Left colon (tissue), 2 donors: ENCODE measurements at regions not wholly inside any gene's neighbourhood (a gene's known extent, or its start where the extent isn't known, plus 50 kb on each side); places are given as distances from the start of the nearest gene placed in this dataset.

Source experiments
- ATAC-seq: fragments of 200-7000 bp; cut with Tn5 transposase; one replicate; pipeline ENCODE4 v1.9.1; 2020; ENCODE audit warnings: mild to moderate bottlenecking, moderate library complexity
- DNase-seq, 2 donors: peaks; one replicate each; pipeline ENCODE4 v3.0.0-alpha.2; 2020
- intact Hi-C, 2 donors: fragments of 100-400 bp; cut with DNase I in 1 of 2; cut with micrococcal nuclease in 1 of 2; formaldehyde crosslinking; loops; one replicate each; pipeline versions ENCODE4 v1.11.2 to v1.14.0; 2022; cut with DNase I, micrococcal nuclease
- donor health status: DM: no; HTN: no; CAD: no.
- donor health status: DM: yes; HTN: yes; CAD: no.

DNA sequence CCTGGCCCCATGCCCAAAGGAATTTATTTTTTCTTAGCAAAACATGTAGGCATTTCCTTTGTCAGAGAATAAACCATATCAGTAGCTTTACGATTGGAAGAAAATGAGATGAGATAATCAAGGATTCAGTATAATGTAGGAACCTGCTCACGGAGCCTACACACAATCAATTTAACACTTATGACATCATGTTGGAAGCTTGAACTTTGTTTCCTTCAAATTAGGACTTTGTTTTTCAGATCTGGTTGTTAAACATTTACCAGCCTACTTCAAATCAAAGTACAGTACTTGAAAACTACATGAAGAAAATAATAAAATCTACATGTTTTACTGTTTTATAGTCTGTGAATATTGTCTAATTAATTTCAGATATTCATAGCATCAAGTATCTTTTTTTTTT is 639.0 kb upstream of the ATXN8OS start:
- ATAC-seq (no peak), DNase-seq (no peak)
- intact Hi-C loops = no loop called here

DNA sequence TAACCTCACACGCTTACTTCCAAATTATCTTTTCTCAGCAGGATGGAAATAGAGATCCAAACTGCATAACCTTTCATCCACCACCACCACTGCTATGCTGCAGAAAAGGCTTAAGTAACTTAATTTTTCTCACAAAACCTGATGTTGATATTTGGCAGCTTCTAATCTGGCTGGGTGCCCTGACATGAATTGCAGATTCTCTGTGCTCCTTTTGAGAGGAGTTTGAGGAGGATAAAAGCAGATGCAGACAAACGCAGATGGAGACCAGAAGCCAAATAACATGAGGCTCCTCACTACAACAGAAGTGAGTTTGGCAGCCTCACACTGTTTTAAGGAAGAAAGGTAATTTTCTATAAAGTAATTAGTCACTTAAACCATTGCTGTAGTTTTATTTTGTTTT is 646.2 kb upstream of the ATXN8OS start:
- ATAC-seq = no peak
- intact Hi-C loops = no loop called here
- DNase-seq = no peak

DNA sequence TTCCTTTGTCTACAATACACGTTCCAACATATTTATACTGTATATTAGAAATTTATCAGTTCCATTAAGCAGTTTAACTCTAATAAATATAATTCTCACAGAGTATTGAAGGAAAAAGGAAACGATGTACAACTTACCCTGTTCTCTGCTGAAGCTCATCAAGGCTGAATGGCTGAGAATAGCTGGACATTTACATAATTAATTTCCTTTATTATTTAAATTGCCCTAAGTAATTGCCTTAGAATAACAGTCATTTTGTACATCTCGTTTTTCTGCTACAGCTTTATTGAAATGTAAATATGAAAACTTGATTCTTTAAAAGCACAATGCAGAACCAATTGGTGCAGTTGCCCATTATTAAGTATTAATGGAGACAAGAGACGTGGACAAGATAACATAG is 648.3 kb upstream of the ATXN8OS start:
- DNase-seq = no peak
- intact Hi-C loops = no loop called here
- no peak for ATAC-seq

DNA sequence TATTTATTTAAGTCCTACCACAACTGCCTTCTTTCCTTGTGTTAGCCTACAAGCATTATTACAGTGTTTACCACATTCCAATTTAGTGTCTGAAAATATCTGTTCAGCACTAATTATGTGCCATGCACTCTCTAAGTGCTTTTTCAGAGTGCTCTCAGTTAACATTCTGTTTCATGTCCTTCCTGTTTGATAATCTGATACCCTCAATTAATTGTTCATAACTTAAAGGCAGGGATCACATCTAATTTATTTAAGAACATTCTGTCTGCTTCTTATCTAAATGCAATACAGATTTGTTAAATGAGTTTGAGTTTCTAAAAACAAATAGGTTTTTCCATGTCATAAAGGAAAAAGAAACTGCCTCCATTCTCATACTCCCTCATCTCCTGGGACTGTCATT is 649.6 kb upstream of the ATXN8OS start:
- DNase-seq (no peak), ATAC-seq (no peak)
- intact Hi-C loops = no loop called here

- intact Hi-C loops = no loop called here
- ATAC-seq (no peak), DNase-seq (no peak)
Observed at GRCh38 chr13:69450245-69450644, 657.4 kb upstream of the ATXN8OS start.

DNA sequence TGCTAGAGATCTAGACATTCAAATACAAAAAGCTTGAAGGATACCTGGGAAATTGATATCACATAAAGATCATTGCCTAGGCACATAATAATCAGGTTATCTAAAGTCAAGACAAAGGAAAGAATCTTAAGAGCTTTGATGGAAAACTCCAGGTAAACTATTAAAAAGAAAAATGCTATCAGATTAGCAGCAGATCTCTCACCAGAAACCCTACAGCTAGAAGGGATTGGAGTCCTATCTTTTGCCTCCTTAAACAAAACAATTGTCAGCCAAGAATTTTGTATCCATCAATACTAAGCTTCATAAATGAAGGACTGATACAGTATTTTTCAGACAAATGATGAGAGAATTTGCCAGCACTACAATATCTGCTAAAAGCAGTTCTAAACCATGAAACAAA is 682.4 kb upstream of the ATXN8OS start:
- intact Hi-C loops = no loop called here
- no peak for ATAC-seq
- DNase-seq = no peak

- ATAC-seq (no peak), DNase-seq (no peak)
- intact Hi-C loops = no loop called here
Observed at GRCh38 chr13:69423844-69424243, 683.8 kb upstream of the ATXN8OS start.

DNA sequence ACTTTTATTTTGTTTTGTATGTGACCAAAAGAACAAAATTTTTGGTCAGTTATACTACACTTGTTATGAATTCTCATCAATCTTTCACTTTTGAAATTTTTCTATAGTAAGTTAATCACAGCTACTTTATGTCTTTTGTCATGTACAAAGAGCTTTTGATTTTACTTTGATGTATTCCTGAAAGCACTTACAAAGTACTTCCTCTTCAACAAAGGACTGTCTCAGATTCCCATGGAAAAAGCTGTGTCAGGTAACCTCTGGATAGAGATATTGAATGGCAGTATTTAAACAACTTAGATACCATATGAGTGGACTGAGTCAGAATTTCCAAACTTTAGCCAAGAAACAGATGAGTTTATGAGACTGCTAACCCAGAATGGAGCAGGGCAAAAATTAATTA is 689.3 kb upstream of the ATXN8OS start:
- DNase-seq (no peak), ATAC-seq (no peak)
- intact Hi-C loops = no loop called here

GRCh38 chr13:69410761-69411160 is 696.9 kb upstream of the ATXN8OS start:
- no peak for ATAC-seq
- no peak for DNase-seq
- intact Hi-C loops = no loop called here

- intact Hi-C loops = no loop called here
- DNase-seq (no peak), ATAC-seq (no peak)
Observed at GRCh38 chr13:69391756-69392155, 715.9 kb upstream of the ATXN8OS start.

DNA sequence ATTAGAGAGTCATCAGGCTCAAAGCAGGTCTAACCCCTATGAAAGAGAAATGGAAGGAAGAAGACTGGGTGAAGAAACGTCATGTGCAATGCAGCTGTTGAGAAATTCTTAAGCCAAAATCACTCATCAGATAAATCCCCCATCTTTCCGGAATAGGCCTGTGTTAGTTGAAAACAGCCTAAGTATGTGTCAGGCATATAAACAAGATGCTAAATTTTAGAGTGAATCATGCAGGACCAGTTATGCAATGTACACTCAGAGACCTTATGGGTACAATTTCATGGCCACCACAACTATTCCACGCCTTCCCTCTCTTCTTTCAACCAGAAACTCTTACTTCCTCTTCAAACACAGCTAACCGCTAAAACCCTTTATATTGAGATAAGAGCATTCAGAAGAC is 717.7 kb upstream of the ATXN8OS start:
- intact Hi-C loops = no loop called here
- ATAC-seq = no peak
- DNase-seq = no peak

GRCh38 chr13:69373747-69374425 is 733.7 kb upstream of the ATXN8OS start:
- intact Hi-C loops = no loop called here
- DNase-seq (no peak), ATAC-seq (no peak)

GRCh38 chr13:69363360-69363759 is 744.3 kb upstream of the ATXN8OS start:
- no peak for ATAC-seq
- no peak for DNase-seq
- intact Hi-C loops = no loop called here

DNA sequence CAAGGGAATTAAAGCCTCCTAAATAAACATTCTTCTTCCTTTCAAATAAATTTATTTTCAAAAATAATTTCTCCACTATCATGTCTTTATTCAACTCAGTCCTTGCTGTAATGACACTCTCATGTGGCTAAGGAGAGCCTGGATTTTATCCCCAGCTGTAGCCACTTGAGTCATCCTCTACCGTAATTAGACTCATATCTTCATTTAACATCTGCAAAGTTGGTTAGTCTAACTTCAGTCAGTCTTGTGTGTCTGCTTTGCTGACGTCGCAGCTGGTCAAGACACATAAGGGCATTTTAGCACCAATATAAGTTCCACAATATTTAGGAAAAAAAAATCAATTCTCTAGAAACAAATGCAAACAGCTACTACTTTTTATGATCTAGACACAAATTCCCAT is 776.4 kb upstream of the ATXN8OS start:
- ATAC-seq (no peak), DNase-seq (no peak)
- intact Hi-C loops = no loop called here

- intact Hi-C loops = no loop called here
- DNase-seq = no peak
- ATAC-seq = peak; percentile 77
Observed at GRCh38 chr13:69324090-69324886, 783.3 kb upstream of the ATXN8OS start.

DNA sequence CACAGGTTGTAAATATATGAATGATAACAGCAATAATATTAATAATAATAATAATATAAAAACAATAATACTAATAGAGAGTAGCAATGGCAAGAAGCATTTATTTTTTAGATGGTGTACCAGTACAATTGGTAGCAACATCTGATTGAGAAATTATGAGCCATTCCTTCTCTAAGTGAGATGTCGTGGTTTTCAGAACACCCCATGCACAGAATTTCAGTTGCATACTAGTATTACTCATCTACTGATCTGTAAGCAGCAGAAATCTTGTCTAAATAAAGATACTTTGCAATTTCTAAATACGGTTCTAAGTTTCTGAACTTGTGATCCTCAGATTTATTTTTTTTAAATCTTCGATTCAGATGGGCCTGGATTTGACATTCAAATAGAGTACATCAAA is 788.0 kb upstream of the ATXN8OS start:
- no peak for DNase-seq
- intact Hi-C loops = no loop called here
- no peak for ATAC-seq

DNA sequence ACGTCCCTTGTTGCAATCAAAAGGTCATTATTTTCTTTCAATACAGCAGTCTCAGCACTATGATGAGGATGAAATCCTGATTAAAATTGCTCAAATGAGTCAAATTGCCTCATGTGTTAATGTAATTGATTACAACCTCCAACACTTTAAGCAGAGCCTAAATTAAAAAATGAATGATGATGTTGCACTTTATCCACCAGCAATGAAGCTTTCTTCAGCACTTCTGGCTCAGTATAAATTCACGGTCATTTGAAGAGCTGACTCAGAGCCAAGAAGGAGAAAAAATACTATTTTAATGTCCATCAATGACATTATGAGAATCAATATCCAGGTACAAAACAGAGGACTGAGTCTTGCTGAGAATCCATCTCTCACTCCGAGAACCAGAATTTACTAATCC is 792.6 kb upstream of the ATXN8OS start:
- intact Hi-C loops = no loop called here
- ATAC-seq (no peak), DNase-seq (no peak)

- DNase-seq = no peak
- no peak for ATAC-seq
- intact Hi-C loops = no loop called here
Observed at GRCh38 chr13:69306766-69307165, 800.9 kb upstream of the ATXN8OS start.

- DNase-seq (no peak), ATAC-seq (peak; percentile 69)
- intact Hi-C loops = no loop called here
Observed at GRCh38 chr13:69300131-69300530, 807.5 kb upstream of the ATXN8OS start.

- DNase-seq (no peak), ATAC-seq (no peak)
- intact Hi-C loops = no loop called here
Observed at GRCh38 chr13:69296130-69296529, 811.5 kb upstream of the ATXN8OS start.
